ENCODE measurements at regions not wholly inside any gene's neighbourhood (a gene's known extent, or its start where the extent isn't known, plus 50 kb on each side); places are given as distances from the start of the nearest gene placed in this dataset.
"Not testable (repeated sequence)": the region's sequence is repeated elsewhere in the genome, so short reads cannot be mapped to it uniquely, and the experiment has no call there.

DNA sequence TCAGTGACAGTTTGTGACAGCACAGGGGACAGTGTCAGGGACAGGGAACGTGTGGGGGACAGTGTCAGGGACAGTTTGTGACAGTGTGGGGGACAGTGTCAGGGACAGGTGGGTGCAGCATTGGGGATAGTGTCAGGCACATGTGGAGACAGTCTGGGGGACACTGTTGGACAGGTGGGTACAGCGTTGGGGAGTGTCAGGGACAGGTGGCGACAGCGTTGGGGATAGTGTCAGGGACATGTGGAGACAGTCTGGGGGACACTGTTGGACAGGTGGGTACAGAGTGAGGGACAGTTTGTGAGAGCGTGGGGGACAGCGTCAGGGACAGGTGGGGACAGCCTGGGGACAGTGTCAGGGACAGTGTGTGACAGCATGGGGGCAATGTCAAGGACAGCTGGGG lies 140.0 kb downstream of the TMEM121 start (continued):
- no peak for TF ChIP-seq TAF1 (conservative IDR thresholded peaks at IDR 0.05)
- TF ChIP-seq EGR1 (IDR thresholded peaks at IDR 0.05; ENCODE audit: low read depth in 2 of 2): no peak
- no peak for TF ChIP-seq YY1 (IDR thresholded peaks at IDR 0.05)
- TF ChIP-seq NR2F2 (IDR thresholded peaks at IDR 0.05): no peak
- TF ChIP-seq FOXA2 (IDR thresholded peaks at IDR 0.05): no peak
- TF ChIP-seq, protein P1, sequence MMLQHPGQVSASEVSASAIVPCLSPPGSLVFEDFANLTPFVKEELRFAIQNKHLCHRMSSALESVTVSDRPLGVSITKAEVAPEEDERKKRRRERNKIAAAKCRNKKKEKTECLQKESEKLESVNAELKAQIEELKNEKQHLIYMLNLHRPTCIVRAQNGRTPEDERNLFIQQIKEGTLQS (IDR thresholded peaks at IDR 0.05): no peak
- TF ChIP-seq ZBTB33 (IDR thresholded peaks at IDR 0.05): no peak
- TF ChIP-seq FOXA1 (IDR thresholded peaks at IDR 0.05): no peak
- no peak for TF ChIP-seq CTCF (IDR thresholded peaks at IDR 0.05; ENCODE audit: low read depth, low read length, missing input control)

DNA sequence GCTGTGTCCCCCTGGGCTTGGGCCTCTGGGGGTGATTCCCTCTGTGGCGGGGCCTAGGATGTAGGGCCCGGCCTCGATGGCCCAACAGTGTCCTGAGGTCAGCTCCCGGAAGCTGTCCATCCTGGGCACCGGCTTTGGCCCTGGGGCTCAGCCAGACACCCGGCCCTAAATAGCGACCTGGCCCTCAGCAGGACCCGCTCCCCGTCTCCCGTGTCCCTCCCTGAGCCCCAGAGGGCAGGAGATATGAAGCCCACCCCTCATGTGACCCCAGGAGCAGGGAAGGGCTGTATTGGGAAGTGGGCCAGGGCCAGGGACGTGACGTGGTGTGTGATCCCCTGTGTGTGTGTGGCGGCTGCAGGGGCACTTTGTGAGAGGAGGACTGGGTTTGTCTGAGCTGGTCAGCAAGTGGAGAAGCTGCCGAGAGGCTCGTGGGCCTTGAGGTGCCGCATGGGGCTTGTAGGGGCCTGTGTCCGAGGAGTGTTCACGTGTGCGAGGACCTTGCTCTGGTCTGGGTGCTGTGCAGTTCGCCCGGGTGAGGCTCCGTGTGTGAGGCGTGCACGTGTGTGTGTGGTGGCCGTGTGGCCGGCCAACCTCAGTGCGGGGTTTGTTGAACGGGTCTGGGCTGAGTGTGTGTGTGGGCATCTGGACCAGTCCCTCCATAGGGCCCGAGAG lies 140.7 kb downstream of the TMEM121 start:
- H3K36me3 ChIP-seq (ENCODE audit: control insufficient read depth in 4 of 4, insufficient read depth in 3 of 4, low read depth in 1 of 4, low read length in 3 of 4); H3K4me3 ChIP-seq (ENCODE audit: low read depth in 1 of 3, low read length in 3 of 3); H3K27me3 ChIP-seq (ENCODE audit: control insufficient read depth in 4 of 4, insufficient read depth in 4 of 4, low read length in 3 of 4); H3K4me1 ChIP-seq (ENCODE audit: control insufficient read depth in 4 of 4, insufficient read depth in 4 of 4, low read length in 3 of 4); H3K9me3 ChIP-seq (ENCODE audit: control insufficient read depth in 4 of 4, low read length in 3 of 4); DNase-seq (ENCODE audit: low spot score); H3K9ac ChIP-seq (ENCODE audit: low read depth in 1 of 2, low read length in 2 of 2); H3K27ac ChIP-seq (ENCODE audit: low read depth in 1 of 2, low read length in 2 of 2): not testable (repeated sequence)
- WGBS: 90% methylated on average over 26 of the region's 29 CpGs

DNA sequence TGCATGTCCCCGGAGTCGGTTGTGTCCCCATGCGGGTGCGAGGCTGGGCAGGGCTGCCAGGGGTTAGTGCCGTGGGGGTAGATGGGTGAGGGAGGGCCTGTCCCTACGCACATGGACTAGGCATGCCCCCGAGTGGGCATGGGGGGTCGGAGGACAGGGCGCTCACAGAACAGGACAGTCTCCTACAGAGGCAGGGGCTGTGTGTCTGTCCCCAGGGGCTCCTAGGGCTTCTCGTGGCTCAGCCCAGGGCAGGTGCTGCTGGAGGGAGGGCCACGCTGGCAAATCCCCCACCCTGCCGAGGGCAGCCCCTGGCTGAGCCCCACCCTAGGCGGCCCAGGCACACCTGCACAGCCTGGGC lies 141.3 kb downstream of the TMEM121 start:
- not testable (repeated sequence) for H3K9me3 ChIP-seq (ENCODE audit: control insufficient read depth in 4 of 4, low read length in 3 of 4); H3K27ac ChIP-seq (ENCODE audit: low read depth in 1 of 2, low read length in 2 of 2); DNase-seq (ENCODE audit: low spot score); H3K27me3 ChIP-seq (ENCODE audit: control insufficient read depth in 4 of 4, insufficient read depth in 4 of 4, low read length in 3 of 4); H3K9ac ChIP-seq (ENCODE audit: low read depth in 1 of 2, low read length in 2 of 2); H3K4me1 ChIP-seq (ENCODE audit: control insufficient read depth in 4 of 4, insufficient read depth in 4 of 4, low read length in 3 of 4); H3K36me3 ChIP-seq (ENCODE audit: control insufficient read depth in 4 of 4, insufficient read depth in 3 of 4, low read depth in 1 of 4, low read length in 3 of 4); H3K4me3 ChIP-seq (ENCODE audit: low read depth in 1 of 3, low read length in 3 of 3)
- WGBS: 90% methylated on average over 5 of the region's 13 CpGs

GRCh38 chr14:105668021-105668420 lies 141.6 kb downstream of the TMEM121 start:
- not testable (repeated sequence) for H3K9ac ChIP-seq (ENCODE audit: low read depth in 1 of 2, low read length in 2 of 2); H3K36me3 ChIP-seq (ENCODE audit: control insufficient read depth in 4 of 4, insufficient read depth in 3 of 4, low read depth in 1 of 4, low read length in 3 of 4); H3K4me1 ChIP-seq (ENCODE audit: control insufficient read depth in 4 of 4, insufficient read depth in 4 of 4, low read length in 3 of 4); H3K9me3 ChIP-seq (ENCODE audit: control insufficient read depth in 4 of 4, low read length in 3 of 4); H3K4me3 ChIP-seq (ENCODE audit: low read depth in 1 of 3, low read length in 3 of 3); DNase-seq (ENCODE audit: low spot score); H3K27ac ChIP-seq (ENCODE audit: low read depth in 1 of 2, low read length in 2 of 2); H3K27me3 ChIP-seq (ENCODE audit: control insufficient read depth in 4 of 4, insufficient read depth in 4 of 4, low read length in 3 of 4)
- WGBS: 91% methylated on average over 20 of the region's 22 CpGs

- H3K36me3 ChIP-seq (ENCODE audit: control insufficient read depth in 4 of 4, insufficient read depth in 3 of 4, low read depth in 1 of 4, low read length in 3 of 4); H3K9ac ChIP-seq (ENCODE audit: low read depth in 1 of 2, low read length in 2 of 2); H3K4me1 ChIP-seq (ENCODE audit: control insufficient read depth in 4 of 4, insufficient read depth in 4 of 4, low read length in 3 of 4); H3K4me3 ChIP-seq (ENCODE audit: low read depth in 1 of 3, low read length in 3 of 3); H3K27me3 ChIP-seq (ENCODE audit: control insufficient read depth in 4 of 4, insufficient read depth in 4 of 4, low read length in 3 of 4); DNase-seq (ENCODE audit: low spot score); H3K27ac ChIP-seq (ENCODE audit: low read depth in 1 of 2, low read length in 2 of 2); H3K9me3 ChIP-seq (ENCODE audit: control insufficient read depth in 4 of 4, low read length in 3 of 4): not testable (repeated sequence)
- WGBS: 94% methylated on average over 29 of the region's 29 CpGs
These were observed 142.3 kb downstream of the TMEM121 start for GRCh38 chr14:105668471-105669230.

- not testable (repeated sequence) for H3K4me1 ChIP-seq (ENCODE audit: control insufficient read depth in 4 of 4, insufficient read depth in 4 of 4, low read length in 3 of 4); H3K27me3 ChIP-seq (ENCODE audit: control insufficient read depth in 4 of 4, insufficient read depth in 4 of 4, low read length in 3 of 4); DNase-seq (ENCODE audit: low spot score); H3K27ac ChIP-seq (ENCODE audit: low read depth in 1 of 2, low read length in 2 of 2); H3K9ac ChIP-seq (ENCODE audit: low read depth in 1 of 2, low read length in 2 of 2); H3K36me3 ChIP-seq (ENCODE audit: control insufficient read depth in 4 of 4, insufficient read depth in 3 of 4, low read depth in 1 of 4, low read length in 3 of 4); H3K4me3 ChIP-seq (ENCODE audit: low read depth in 1 of 3, low read length in 3 of 3); H3K9me3 ChIP-seq (ENCODE audit: control insufficient read depth in 4 of 4, low read length in 3 of 4)
- WGBS: 91% methylated on average over 7 of the region's 7 CpGs
These were observed 142.8 kb downstream of the TMEM121 start for GRCh38 chr14:105669231-105669610.
